K562 (cell line): ENCODE measurements at regions not wholly inside any gene's neighbourhood (a gene's known extent, or its start where the extent isn't known, plus 50 kb on each side); places are given as distances from the start of the nearest gene placed in this dataset.

ENCODE experiments used
- BRCA1 ChIP-seq, 2 experiments: fragments of 450-650 bp in 1 of 2; sonication (generic) in 1 of 2; formaldehyde crosslinking in 1 of 2; IDR thresholded peaks; 2 replicates each; pipeline versions ENCODE4 v1.5.0 to v1.6.1; 2017 to 2020; ENCODE audit warnings: mild to moderate bottlenecking in 1 of 2, missing genetic modification reagents in 1 of 2
- BRF2 ChIP-seq: IDR thresholded peaks from 3 replicates; pipeline ENCODE4 v1.6.1; 2011; ENCODE audit warnings: borderline replicate concordance, mild to moderate bottlenecking; ENCODE audit not compliant: insufficient read length, insufficient read depth
- CBX1 ChIP-seq: sonication (generic); IDR thresholded peaks from 2 replicates; pipeline ENCODE4 v1.6.1; 2016; ENCODE audit warnings: antibody characterized with exemption, low read depth, mild to moderate bottlenecking
- CCNT2 ChIP-seq: IDR thresholded peaks from 2 replicates; pipeline ENCODE4 v1.6.1; 2011; ENCODE audit warnings: borderline replicate concordance, low read depth, mild to moderate bottlenecking, moderate library complexity, mixed read lengths, low read length; ENCODE audit not compliant: insufficient read length; ENCODE audit errors: extremely low read depth
- E2F4 ChIP-seq: sonication (generic); formaldehyde crosslinking; IDR thresholded peaks from 2 replicates; pipeline ENCODE4 v1.8.0; 2022; ENCODE audit warnings: mild to moderate bottlenecking, low read depth, missing genetic modification reagents
- GABPA ChIP-seq: fragments of 200-800 bp; sonication (Bioruptor generic); conservative IDR thresholded peaks from 2 replicates; pipeline ENCODE4 v1.6.1; 2016; ENCODE audit warnings: low read depth, missing genetic modification characterization, missing compliant biosample characterization
- GTF3C2 ChIP-seq: IDR thresholded peaks from 3 replicates; pipeline ENCODE4 v1.6.1; 2011; ENCODE audit warnings: borderline replicate concordance, mild to moderate bottlenecking, moderate library complexity; ENCODE audit not compliant: insufficient read length; ENCODE audit errors: extremely low read depth
- HMGN3 ChIP-seq: IDR thresholded peaks from 2 replicates; pipeline ENCODE4 v1.6.1; 2011; ENCODE audit warnings: borderline replicate concordance, low read depth, mild to moderate bottlenecking, mixed read lengths, low read length; ENCODE audit not compliant: insufficient read length; ENCODE audit errors: extremely low read depth
- LCOR ChIP-seq: sonication (generic); formaldehyde crosslinking; IDR thresholded peaks from 2 replicates; pipeline ENCODE4 v1.8.0; 2022; ENCODE audit warnings: mild to moderate bottlenecking, missing genetic modification reagents
- MYNN ChIP-seq, 2 experiments: sonication (generic); formaldehyde crosslinking in 1 of 2; IDR thresholded peaks; 2 replicates each; pipeline versions ENCODE4 v1.5.0 to v1.6.1; 2016 to 2020; ENCODE audit warnings: antibody characterized with exemption in 1 of 2, missing genetic modification reagents in 1 of 2
- NRF1 ChIP-seq, 2 experiments: fragments of 450-650 bp; IDR thresholded peaks in 1 of 2; conservative IDR thresholded peaks in 1 of 2; 2 replicates each; pipeline ENCODE4 v1.6.1; 2014; ENCODE audit warnings: mild to moderate bottlenecking in 2 of 2
- RBFOX2 ChIP-seq: fragments of 200-400 bp; formaldehyde crosslinking; IDR thresholded peaks from 2 replicates; pipeline ENCODE4 v1.6.1; 2017; ENCODE audit warnings: low read depth, mild to moderate bottlenecking, low read length, moderate library complexity
- RFX7 ChIP-seq: fragments of 250-450 bp; sonication (Bioruptor Pico); IDR thresholded peaks from 2 replicates; pipeline ENCODE4 v1.5.1; 2021; ENCODE audit warnings: mild to moderate bottlenecking
- SNIP1 ChIP-seq: fragments of 450-650 bp; IDR thresholded peaks from 2 replicates; pipeline ENCODE4 v1.7.1; 2017; ENCODE audit warnings: low read depth, mild to moderate bottlenecking
- SREBF1 ChIP-seq: fragments of 150-350 bp; IDR thresholded peaks from 2 replicates; pipeline ENCODE4 v1.6.1; 2014; ENCODE audit warnings: antibody characterized with exemption, low read depth, low read length, borderline replicate concordance
- THAP7 ChIP-seq: fragments of 250-450 bp; sonication (Bioruptor Pico); IDR thresholded peaks from 2 replicates; pipeline ENCODE4 v1.5.0; 2021
- XRCC5 ChIP-seq: fragments of 200-400 bp; formaldehyde crosslinking; IDR thresholded peaks from 2 replicates; pipeline ENCODE4 v1.6.1; 2017; ENCODE audit warnings: low read depth, mild to moderate bottlenecking, low read length
- ZNF280A ChIP-seq: fragments of 450-650 bp; IDR thresholded peaks from 2 replicates; pipeline ENCODE4 v1.6.1; 2018; ENCODE audit warnings: mild to moderate bottlenecking, low read depth; ENCODE audit not compliant: partially characterized antibody
- ZNF668 ChIP-seq: fragments of 250-450 bp; sonication (Bioruptor Pico); IDR thresholded peaks from 2 replicates; pipeline ENCODE4 v1.8.0; 2022; ENCODE audit warnings: mild to moderate bottlenecking, inconsistent platforms

GRCh38 chr1:112818990-112819689, 104.0 kb upstream of the PPM1J start (continued):
- peak; percentile 25; the same call in 1 of the 2 replicates for TF ChIP-seq LCOR (CRISPR knock-in tag)
- TF ChIP-seq RBFOX2, result no peak
- TF ChIP-seq E2F4 (CRISPR knock-in tag), result no peak
- TF ChIP-seq GTF3C2, result no peak
- TF ChIP-seq RFX7 (CRISPR knock-in tag), result no peak
- peak; percentile 62; the same call in 1 of the 2 replicates for TF ChIP-seq MYNN (IDR thresholded peaks at IDR 0.05)
- TF ChIP-seq MYNN (CRISPR knock-in tag; IDR thresholded peaks at IDR 0.05), result no peak
- no peak for TF ChIP-seq ZNF280A
- TF ChIP-seq BRCA1 (IDR thresholded peaks at IDR 0.05), result no peak
- TF ChIP-seq BRCA1 (CRISPR knock-in tag; IDR thresholded peaks at IDR 0.05), result no peak
- peak; percentile 58 for TF ChIP-seq CCNT2
- no peak for TF ChIP-seq BRF2
- TF ChIP-seq THAP7 (CRISPR knock-in tag), result no peak
- peak; percentile 55 for TF ChIP-seq GABPA (tag)
- no peak for TF ChIP-seq ZNF668 (CRISPR knock-in tag)
- peak; percentile 65 for TF ChIP-seq NRF1 (conservative IDR thresholded peaks at IDR 0.05 in 1 of 2, IDR thresholded peaks at IDR 0.05 in 1 of 2)
- TF ChIP-seq XRCC5, result no peak
- no peak for TF ChIP-seq CBX1
- no peak for TF ChIP-seq SNIP1
- no peak for TF ChIP-seq HMGN3
- no peak for TF ChIP-seq SREBF1
